ENCODE measurements at regions not wholly inside any gene's neighbourhood (a gene's known extent, or its start where the extent isn't known, plus 50 kb on each side); places are given as distances from the start of the nearest gene placed in this dataset.

DNA sequence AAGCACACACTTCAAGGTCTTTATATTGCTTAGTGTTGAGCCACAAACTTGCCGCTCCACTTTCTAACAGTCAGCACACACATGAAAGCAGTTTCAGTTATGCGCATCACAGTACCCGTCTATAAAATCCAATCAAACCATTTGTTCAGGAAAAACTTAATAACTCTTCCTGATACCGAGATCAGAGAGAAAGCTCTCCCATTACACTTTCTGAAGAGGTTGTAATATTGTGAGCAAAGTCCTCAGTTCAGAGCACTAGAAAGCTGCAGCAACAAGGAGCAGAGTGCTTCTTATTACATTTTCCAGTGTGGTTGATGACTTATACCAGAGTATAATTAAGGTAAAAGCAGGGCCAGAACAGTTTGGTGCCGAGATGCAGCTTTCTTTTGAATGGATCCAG lies 102.8 kb upstream of the F3 start:
- no peak for DNase-seq (ENCODE audit: low spot score)

DNA sequence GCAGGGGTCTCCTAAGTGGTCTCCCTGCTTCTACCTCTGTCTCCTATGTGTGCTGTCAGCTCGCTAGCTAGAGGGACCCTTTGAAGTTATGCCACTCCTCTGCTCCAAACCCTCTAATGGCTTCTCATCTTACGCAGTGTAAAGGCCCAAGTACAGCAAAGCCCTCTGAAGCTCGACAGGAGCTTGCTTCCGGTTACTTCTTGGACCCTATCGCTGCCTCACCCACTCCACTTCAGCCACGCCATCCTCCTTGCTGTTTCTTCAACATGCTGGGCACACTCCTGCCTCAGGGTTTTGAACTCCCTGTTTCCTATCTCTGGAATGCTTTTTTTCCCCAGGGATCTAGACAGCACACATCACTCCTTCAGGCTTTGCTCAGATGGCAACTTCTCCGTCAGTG lies 102.3 kb upstream of the F3 start:
- no peak for DNase-seq (ENCODE audit: low spot score)

DNA sequence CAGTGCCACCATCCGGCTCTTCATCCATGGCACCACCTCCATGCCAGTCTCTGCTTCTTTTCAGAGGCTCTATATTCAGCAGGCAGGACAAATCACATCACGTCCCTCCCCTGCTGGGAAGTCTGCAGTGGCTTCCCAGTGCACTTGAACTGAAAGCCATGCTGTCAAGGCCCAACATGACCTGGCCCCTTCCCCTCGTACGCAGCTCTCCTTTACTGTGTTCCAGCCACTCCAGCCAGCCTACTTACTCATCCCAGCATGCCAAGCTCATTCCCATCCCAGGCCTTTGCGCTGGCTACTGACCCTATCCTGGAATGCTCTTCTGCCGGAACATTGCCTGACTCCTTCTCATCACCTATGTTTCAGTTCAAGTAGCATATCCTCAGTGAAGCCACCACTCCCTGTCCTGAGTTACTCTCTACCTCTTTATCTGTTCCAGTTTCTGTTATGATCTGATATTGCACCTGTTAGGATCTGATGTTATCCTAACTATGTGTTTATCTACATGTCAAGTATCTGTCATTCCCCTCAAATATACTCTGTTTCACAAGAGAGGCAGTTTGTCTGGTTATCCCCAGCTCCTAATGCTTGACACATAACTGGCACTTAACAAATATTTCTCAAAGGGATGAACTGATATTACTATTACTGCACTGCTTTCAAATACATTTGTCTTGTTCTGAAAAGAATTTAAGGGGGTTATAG lies 101.2 kb upstream of the F3 start:
- no peak for DNase-seq (ENCODE audit: low spot score)

DNA sequence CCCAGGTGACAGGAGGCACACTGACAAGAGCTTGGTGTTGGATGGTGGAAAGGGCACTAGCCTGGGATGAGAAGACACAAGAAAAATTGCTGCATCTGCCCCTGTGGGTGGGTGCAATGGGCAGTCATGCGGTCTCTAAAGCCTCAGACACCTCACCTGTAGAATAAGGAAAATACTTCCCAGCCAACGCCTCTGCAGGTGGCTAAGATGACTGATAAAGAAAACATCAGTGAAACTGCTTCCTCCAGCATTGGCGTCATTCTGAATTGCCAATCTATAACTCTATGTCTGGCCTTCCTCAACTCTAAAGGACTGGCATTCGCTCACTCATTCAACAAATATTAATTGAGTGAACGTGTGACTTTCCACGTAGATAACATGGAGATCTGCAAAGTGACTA lies 100.4 kb upstream of the F3 start:
- no peak for DNase-seq (ENCODE audit: low spot score)

DNA sequence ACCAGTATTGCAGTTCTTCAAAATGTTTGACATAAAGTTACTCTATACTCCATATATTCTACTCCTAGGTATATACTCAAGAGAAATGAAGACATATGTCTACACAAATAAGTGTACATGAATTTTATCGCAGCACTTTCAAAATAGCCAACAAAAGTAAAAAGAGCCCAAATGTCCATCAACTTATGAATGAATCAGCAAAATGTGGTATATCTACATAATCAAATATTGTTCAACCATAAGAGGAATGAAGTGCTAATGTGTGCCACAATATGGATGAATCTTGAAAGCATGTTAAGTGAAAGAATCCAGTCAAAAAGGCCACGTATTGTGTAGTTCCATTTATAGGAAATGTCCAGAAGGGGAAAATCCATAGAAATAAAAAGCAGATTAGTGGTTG lies 98.6 kb upstream of the F3 start:
- DNase-seq (ENCODE audit: low spot score) = no peak

DNA sequence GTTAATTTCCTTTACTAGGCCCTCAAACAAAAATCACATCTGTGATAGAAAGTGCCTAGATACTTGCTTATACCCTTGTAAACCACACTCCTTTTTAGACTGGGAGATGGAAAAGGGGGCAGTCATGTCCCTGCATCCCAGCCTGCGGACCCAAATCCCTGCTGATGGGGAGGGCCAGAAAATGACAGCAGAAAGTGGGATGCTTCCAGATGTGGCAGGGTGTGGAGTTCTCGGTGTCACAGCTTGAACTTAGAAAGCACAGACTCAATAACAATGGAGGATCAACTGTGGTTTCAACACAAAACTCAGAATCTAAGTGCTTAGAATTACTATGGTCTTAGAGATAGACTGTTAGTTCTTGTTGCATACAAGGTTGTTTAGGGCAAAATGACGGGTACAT lies 95.6 kb upstream of the F3 start:
- DNase-seq (ENCODE audit: low spot score) = no peak

DNA sequence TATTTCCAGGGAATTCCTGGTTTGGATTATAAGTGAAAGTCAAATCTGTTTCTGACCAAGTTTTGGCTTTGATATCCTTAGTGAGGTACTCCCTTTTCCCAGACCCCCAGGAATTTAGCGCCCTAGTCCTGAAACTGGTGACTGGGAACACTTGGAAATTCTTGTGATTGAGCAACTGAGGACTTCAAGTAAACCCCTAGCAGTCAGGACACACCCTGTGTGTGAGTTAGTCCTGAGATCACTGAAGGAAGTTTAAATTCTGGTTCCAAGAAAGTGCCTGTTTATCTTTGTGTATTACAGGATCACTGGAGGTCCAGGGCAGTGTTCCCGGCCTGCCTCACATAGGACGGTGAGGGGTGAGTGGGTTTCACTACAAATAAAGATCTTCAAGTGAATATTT lies 95.1 kb upstream of the F3 start:
- no peak for DNase-seq (ENCODE audit: low spot score)

DNA sequence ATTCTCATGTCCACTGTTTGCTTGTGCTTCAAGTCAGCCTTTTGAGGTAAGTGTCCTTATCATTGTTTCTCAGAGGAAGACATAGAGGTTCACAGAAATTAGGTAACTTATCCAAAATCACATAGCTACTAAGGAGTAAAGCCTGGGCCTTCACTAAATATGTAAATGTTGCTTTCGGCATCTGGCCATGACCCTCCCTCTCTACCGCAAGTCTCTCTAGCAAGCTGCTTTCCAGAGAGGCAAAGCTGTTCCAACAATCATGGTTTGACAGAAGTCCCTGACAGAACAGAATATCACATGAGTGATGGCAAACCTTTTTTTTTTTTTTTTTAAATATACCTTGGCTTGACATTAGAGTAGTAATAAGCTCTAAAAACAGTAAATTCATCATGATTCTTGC lies 94.5 kb upstream of the F3 start:
- no peak for DNase-seq (ENCODE audit: low spot score)

DNA sequence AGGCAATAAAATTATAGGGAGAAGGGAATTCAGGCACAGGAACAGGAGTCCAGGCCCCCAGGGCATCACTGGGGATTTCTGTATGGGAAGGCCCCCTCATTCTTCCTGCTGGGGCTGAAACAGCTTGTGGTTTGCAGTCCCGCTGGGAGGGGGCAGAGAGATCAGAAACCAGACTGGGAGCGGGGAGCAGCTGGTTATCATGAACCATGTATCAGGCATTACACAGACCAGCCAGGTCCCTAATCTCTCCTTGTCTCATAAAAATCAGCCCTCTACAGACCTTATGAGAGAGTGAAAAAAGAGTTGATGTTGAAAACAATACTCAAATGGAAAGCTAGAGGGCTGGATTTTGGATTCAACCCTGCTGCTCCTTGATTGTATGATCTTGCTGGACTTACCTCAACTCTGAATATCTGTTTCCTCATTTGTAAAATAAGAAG lies 93.4 kb upstream of the F3 start:
- DNase-seq (ENCODE audit: low spot score) = no peak

DNA sequence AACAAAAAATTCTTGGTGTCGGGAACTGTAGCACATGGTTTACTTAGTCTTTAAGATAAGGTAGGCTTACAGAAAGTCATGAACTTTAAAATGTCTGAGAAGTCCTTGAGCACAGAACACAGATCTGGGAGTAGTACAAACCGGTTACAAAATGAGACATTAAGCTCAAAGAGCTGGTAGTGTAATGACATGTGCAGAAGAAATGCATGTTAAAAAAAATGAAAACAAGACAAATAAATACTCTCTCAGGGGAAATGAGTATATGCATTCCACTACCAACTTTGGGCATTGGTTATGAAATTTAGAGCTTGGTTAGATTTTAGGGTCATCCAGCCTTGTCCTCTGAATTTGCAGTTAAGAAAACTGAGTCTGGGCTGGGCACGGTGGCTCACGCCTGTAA lies 91.5 kb upstream of the F3 start:
- no peak for DNase-seq (ENCODE audit: low spot score)

DNA sequence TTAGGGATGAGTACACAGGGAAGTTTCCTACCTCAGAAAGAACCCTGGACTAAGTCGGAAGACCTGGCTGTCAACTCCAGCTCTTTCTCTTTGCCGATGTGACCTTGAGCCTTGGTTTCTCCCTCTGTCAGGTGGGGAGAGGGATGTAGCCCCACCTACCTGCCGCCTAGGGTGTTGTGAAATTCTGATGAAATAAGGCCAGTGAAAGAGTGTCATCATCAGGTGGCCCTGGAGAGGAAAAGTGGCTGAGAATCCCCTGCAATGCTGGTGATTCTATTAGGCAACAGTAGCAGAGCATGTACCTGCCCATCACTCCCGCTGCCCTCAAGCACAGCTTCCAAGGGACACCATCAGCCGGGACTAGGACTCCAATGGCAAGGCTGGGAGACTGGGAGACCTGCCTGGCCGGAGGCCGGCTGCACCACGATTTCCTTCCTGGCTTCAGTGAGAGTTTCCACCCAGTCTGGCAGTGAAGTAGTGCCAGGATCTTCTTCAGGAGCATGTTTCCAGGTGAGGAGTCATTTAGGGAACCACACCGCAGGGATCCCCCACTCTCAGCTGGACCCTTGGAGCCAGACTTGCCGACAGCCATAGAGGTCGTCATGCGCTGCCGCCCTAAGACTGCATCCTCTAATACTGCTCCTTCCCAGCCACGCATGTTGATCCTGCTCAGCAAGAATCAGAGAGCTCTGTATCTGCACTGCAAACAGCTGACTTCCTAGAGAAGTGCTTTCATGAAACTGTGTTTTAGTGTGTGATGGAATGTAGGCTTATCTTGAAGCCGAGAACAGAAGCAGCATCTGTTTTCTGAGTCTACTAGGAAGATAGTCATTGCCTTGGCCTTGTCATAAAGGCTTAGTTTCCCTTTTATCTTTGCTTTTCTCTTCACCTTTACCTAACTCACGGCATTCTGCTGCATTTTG lies 88.0 kb upstream of the F3 start:
- no peak for DNase-seq (ENCODE audit: low spot score)

DNA sequence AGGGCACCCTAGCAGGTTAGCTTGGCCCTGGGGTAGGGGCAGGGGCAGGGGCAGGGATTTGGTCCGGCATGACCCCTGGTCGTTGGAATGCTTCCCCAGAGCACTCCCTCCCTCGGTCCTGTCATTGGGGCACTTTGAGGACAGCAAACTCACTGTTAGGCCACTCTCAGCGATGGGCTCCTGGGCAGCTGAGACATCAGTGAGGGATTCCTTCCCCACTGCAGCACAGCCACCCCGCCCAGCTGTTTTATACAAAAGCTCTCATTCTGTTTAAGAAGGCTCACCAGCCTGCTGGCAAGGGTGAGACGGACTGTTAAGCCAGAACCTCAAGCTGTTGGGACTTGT lies 86.9 kb upstream of the F3 start:
- no peak for DNase-seq (ENCODE audit: low spot score)

DNA sequence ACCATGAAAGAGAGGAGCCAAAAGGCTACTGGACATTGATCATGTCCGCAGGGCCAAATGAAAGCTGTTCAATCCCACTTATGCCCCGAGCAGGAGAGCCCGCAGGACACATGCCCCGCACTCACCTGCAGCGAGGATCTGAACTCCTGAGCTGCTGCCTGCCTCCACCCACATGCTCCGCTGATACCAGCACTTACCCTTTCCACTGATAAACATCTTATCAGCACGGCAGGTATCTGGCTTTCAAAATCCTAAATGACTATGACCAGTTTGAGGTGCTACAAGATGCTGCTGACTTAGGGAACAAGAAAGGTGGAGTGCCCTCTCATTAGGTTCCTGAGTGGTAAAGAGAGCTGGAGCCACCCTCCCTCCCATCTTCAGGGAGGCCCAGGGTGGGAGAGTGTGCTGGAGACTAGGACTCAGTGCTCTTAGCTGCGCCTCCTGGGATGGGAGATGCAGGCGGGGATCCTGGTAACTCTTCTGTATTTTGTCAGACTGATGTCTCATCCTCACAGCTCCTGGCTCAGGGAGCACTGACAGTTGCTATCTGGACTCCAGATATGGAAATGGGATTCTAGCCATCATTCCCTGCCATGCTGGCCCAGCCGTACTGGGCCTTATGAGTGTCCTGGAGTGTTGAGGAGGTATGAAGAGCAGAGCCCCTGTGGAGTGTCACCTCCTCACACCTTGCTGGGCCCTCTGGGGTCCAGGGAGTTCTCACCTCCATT lies 86.4 kb upstream of the F3 start:
- no peak for DNase-seq (ENCODE audit: low spot score)

DNA sequence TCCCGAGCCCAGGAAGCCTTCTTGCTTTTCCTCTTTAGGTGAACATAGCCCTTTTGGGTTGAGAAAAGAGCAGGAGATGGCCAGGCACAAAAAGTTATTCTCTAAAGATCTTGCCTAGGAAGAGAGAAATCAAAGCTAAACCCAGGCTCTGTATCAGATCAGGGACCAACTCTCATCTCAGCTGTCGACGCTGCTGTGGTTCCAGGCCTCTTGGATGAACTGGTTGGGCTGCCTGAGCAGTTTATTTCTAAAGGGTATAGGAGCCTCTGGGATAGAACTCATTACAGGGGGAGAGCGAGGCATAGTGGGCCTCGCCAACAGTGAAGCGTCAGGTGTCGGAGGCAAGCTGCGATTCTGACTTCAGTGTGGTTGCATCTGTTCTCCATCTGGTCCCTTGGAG lies 82.6 kb upstream of the F3 start:
- DNase-seq (ENCODE audit: low spot score) = no peak

DNA sequence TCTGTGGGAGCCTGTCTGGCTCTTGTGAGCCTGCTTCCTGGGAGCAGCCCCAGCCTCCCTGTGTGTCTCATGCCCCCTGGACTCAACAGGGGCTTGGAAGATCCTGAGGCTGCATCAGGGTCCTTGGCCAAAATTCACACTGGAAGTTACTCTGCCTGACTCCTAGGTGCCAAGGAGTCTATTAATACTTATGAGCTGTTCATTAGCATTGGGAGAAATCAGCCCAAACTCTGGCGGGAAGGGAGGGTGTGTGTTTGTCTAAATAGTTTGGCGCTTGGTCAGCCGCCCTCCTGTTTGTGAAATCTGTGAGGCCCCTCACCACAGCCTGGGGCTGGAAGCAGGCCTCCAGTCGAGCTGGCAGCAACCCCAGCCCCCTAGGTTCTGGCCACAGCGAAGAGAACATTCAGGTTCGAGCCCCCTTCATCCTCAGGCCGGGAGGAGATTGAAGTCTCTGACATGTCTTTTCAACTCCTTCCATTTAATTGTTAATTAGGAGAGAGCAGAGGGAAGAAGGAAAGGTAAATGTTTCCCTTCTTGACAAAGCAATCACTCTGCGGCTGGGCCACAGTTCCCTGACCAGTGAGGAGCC lies 82.1 kb upstream of the F3 start:
- no peak for DNase-seq (ENCODE audit: low spot score)

DNA sequence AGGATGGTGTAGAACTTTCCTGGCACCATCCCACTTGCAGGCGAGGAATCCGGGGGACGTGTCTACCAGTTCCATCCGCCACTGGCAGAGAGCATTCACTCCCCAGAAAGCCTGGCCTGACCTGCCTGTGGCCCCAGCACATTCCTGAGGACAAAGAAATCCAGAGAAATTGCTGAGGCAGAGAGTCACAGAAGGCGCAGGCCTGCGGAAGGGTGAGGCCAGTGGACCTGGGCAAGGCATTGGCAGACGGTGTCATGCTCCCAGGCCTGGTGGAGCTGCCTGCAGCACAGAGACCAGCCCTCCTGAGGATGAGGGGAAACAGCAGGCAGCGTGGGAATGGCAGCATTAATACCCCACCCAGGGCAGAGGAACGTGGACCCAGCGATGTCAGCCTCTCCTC lies 81.2 kb upstream of the F3 start:
- DNase-seq (ENCODE audit: low spot score) = no peak

DNA sequence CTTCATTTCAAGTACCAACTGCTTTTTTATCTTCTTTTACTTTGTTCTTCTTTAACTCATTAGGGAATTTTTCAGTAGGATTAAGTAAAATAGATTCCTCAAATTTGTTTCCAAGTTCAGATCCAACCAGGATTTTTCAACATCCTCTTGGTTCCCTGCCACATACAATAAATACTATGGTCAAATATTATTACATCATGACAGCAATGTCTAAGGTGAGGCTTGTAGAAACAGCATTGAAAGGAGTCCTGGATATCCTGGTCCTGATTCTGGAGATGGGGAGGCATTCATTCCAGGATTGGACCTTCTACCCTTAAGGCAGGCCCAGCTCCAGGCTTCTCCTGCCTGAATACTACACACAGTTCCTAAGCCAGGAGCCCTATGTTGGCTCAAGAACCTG lies 80.2 kb upstream of the F3 start:
- no peak for DNase-seq (ENCODE audit: low spot score)

DNA sequence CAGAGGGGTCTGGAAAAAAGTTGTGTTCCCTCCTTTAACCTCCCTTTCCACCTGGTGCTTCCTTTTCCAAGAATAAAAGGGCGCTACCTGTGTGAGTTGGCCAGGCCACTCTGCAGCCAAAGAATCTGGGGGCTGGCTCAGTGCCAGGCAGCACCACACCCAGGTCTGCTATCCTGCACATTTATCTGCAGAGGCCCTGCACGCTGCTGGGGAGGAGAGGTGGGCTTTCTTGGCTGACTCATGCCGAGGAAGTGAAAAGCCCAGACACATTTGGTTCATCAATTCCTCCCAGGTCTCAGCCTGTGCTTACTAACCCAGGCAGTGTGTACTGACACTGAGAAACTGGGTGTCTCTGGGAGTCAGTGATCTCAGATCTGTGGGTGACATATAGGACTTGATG lies 79.8 kb upstream of the F3 start:
- DNase-seq (ENCODE audit: low spot score) = no peak

DNA sequence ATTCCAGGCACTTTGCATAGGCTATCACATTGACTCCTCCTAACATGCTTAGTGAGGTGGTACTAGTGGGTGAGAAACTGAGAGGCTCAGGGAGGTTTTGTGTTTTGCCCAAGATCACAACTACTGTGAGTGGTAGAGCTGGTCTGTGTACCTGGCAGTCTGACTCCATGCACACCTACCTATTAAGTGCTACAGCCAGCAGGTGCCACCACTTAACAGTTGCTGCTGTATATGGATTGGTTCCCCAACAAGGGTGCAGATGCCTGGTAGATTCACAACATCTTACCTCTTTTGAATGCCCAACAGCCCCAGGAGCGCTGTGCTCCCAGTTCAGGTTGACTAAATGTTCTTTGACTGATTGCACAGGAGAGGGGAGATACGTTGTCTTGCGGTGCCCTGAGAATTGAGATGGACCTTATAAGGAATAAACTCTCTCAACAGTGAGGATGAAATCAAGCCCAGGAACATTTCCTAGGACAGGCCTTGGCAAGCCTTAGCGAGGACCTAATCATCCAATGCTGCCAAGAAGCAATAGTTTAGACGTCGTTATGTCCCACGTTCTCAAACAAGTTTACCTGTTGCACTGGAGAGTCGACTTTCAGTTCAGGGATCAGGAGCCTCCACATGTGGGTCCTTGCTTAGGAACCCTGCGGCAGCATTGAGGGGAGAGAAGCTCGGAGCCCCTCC lies 78.9 kb upstream of the F3 start:
- no peak for DNase-seq (ENCODE audit: low spot score)

DNA sequence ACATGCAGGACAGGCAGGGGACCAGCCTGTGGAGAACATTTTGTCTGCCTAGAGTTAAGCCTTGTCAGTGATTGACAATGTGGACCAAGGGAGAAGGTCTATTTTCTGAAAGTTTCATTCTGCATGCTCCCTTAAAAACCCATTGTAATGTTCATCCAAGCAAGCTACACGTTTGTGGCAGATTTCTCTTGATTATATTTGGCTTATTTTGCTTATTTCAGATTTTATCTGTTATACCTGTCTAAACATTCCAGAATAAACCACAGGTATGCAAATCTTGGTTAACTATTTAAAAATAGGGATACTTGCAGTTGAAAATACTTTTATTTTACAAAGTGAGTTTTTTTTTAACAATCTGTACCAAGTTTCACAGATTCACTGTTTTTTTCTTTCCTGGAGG lies 78.2 kb upstream of the F3 start:
- no peak for DNase-seq (ENCODE audit: low spot score)

DNA sequence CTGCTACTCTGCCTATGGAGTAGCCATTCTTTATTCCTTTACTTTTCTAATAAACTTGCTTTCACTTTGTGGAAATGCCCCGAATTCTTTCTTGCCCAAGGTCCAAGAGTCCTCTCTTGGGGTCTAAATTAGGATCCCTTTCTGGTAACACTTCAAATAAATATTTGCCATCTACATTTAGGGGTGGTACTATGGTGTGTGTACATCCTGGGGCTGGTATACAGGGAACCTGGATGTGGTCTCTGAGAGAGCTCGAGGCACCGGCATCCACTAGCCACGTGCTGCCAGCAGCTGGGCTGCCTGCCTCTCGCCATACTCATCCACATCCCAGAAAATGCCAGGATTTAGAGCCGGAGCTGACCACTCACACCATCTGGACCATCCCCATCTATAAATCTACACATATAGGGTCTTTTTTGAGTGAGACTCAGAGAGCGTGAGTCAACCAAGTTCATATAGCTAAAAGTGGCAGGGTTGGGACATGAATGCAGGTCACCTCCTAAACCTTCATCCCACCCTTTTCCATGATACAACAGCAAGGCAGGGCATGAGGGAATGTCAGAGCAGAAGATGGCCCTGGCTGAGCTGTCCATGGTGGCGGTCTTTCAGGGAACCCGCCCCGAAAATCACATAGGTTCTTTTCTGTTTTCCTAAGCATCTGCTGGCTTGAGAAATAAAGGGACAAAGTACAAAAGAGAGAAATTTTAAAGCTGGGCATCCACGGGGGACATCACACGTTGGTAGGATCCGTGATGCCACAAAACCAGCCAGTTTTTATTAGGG lies 76.6 kb upstream of the F3 start:
- no peak for DNase-seq (ENCODE audit: low spot score)

Data from COLO829 (cell line).